ENCODE measurements at regions not wholly inside any gene's neighbourhood (a gene's known extent, or its start where the extent isn't known, plus 50 kb on each side); places are given as distances from the start of the nearest gene placed in this dataset.

- Histone ChIP-seq H3K27ac (ENCODE audit: low read depth, low read length) (no peak overlapping the region), H3K9me3 (ENCODE audit: control insufficient read depth, insufficient read depth, low read length) (no peaks in the 10 kb centered on the region), H3K79me2 (ENCODE audit: control insufficient read depth, low read length) (no peaks in the 10 kb centered on the region), H3K4me2 (ENCODE audit: low read length) (no peak overlapping the region), H3K27me3 (ENCODE audit: control insufficient read depth, low read length) (no peaks in the 10 kb centered on the region; the same call in none of the 2 replicates), H3F3A (ENCODE audit: control insufficient read depth, insufficient read depth) (no peaks in the 10 kb centered on the region), H3K4me1 (ENCODE audit: control insufficient read depth, low read length) (no peaks in the 10 kb centered on the region), H3K36me3 (ENCODE audit: control insufficient read depth, low read length) (no peaks in the 10 kb centered on the region), H3K9me2 (replicated peaks; ENCODE audit: control insufficient read depth, low read length) (no peaks in the 10 kb centered on the region), H3K4me3 (ENCODE audit: low read length) (no peak overlapping the region), H4K20me1 (ENCODE audit: control insufficient read depth, insufficient read depth, low read depth, low read length) (no peaks in the 10 kb centered on the region)
- no peak for TF ChIP-seq CTCF (IDR thresholded peaks at IDR 0.05; ENCODE audit: low read depth, low read length, poor library complexity, severe bottlenecking)
Measured at GRCh38 chr2:129870685-129871241, 108.7 kb upstream of the RAB6C start.

- Histone ChIP-seq H3K79me2 (ENCODE audit: control insufficient read depth, low read length) (no peaks in the 10 kb centered on the region), H3K4me1 (ENCODE audit: control insufficient read depth, low read length) (peaks cover 5% of the 10 kb centered on the region; the same call in 1 of the 2 replicates), H3K27ac (ENCODE audit: low read depth, low read length) (no peak overlapping the region), H3F3A (ENCODE audit: control insufficient read depth, insufficient read depth) (no peaks in the 10 kb centered on the region), H4K20me1 (ENCODE audit: control insufficient read depth, insufficient read depth, low read depth, low read length) (no peaks in the 10 kb centered on the region), H3K9me3 (ENCODE audit: control insufficient read depth, insufficient read depth, low read length) (no peaks in the 10 kb centered on the region), H3K27me3 (ENCODE audit: control insufficient read depth, low read length) (no peaks in the 10 kb centered on the region; the same call in none of the 2 replicates), H3K4me2 (ENCODE audit: low read length) (no peak overlapping the region), H3K4me3 (ENCODE audit: low read length) (no peak overlapping the region), H3K36me3 (ENCODE audit: control insufficient read depth, low read length) (no peaks in the 10 kb centered on the region), H3K9me2 (replicated peaks; ENCODE audit: control insufficient read depth, low read length) (no peaks in the 10 kb centered on the region)
- TF ChIP-seq CTCF (IDR thresholded peaks at IDR 0.05; ENCODE audit: low read depth, low read length, poor library complexity, severe bottlenecking) (no peak), EZH2phosphoT487 (IDR thresholded peaks at IDR 0.05; ENCODE audit: borderline replicate concordance, low read length) (no peak)
Measured at GRCh38 chr2:129872446-129872845, 107.0 kb upstream of the RAB6C start.

- TF ChIP-seq EZH2phosphoT487 (IDR thresholded peaks at IDR 0.05; ENCODE audit: borderline replicate concordance, low read length), result no peak
- TF ChIP-seq CTCF (IDR thresholded peaks at IDR 0.05; ENCODE audit: low read depth, low read length, poor library complexity, severe bottlenecking), result no peak
- Histone ChIP-seq H3K9me2 (replicated peaks; ENCODE audit: control insufficient read depth, low read length) (no peaks in the 10 kb centered on the region), H3K36me3 (ENCODE audit: control insufficient read depth, low read length) (no peaks in the 10 kb centered on the region), H3K27ac (ENCODE audit: low read depth, low read length) (no peak overlapping the region), H3K79me2 (ENCODE audit: control insufficient read depth, low read length) (no peaks in the 10 kb centered on the region), H4K20me1 (ENCODE audit: control insufficient read depth, insufficient read depth, low read depth, low read length) (no peaks in the 10 kb centered on the region), H3K4me1 (ENCODE audit: control insufficient read depth, low read length) (peaks cover 5% of the 10 kb centered on the region; the same call in 1 of the 2 replicates), H3K4me2 (ENCODE audit: low read length) (peak overlapping the region; percentile 59), H3K9me3 (ENCODE audit: control insufficient read depth, insufficient read depth, low read length) (no peaks in the 10 kb centered on the region), H3K27me3 (ENCODE audit: control insufficient read depth, low read length) (no peaks in the 10 kb centered on the region; the same call in 1 of the 2 replicates), H3K4me3 (ENCODE audit: low read length) (peak overlapping the region; percentile 83), H3F3A (ENCODE audit: control insufficient read depth, insufficient read depth) (peaks cover 5% of the 10 kb centered on the region; the same call in 1 of the 2 replicates)
Measured at GRCh38 chr2:129876541-129876940, 102.9 kb upstream of the RAB6C start.

Data from DOHH2 (cell line).